ENCODE measurements at regions not wholly inside any gene's neighbourhood (a gene's known extent, or its start where the extent isn't known, plus 50 kb on each side); places are given as distances from the start of the nearest gene placed in this dataset.

DNA sequence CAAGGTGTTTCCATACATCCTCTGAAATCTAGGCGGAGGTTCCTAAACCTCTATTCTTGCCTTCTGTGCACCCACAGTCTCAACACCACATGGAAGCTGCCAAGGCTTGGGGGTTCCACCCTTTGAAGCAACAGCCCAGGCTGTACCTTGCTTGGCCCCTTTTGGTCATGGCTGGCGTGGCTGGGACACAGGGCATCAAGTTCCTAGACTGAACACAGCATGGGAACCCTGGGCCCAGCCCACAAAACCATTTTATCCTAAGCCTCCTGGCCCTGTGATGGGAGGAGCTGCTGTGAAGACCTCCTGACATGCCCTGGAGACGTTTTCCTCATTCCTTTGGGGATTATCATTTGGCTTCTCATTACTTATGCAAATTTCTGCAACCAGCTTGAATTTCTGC, 739.0 kb upstream of the NECTIN3 start:
- Histone ChIP-seq H3K36me3 (no peaks in the 10 kb centered on the region), H3K4me3 (no peak overlapping the region), H3K27me3 (no peaks in the 10 kb centered on the region), H3K27ac (no peak overlapping the region), H3K9me3 (no peaks in the 10 kb centered on the region), H3K4me1 (no peaks in the 10 kb centered on the region)
- 75 to 76% methylated on average over 3 of the region's 3 CpGs for WGBS, 2 donors
- TF ChIP-seq, protein P1, sequence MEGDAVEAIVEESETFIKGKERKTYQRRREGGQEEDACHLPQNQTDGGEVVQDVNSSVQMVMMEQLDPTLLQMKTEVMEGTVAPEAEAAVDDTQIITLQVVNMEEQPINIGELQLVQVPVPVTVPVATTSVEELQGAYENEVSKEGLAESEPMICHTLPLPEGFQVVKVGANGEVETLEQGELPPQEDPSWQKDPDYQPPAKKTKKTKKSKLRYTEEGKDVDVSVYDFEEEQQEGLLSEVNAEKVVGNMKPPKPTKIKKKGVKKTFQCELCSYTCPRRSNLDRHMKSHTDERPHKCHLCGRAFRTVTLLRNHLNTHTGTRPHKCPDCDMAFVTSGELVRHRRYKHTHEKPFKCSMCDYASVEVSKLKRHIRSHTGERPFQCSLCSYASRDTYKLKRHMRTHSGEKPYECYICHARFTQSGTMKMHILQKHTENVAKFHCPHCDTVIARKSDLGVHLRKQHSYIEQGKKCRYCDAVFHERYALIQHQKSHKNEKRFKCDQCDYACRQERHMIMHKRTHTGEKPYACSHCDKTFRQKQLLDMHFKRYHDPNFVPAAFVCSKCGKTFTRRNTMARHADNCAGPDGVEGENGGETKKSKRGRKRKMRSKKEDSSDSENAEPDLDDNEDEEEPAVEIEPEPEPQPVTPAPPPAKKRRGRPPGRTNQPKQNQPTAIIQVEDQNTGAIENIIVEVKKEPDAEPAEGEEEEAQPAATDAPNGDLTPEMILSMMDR (IDR thresholded peaks at IDR 0.05): no peak
- intact Hi-C loops (cut with DNase I): no loop called here
- DNase-seq (peak in 1 of 6 donors; percentile 29), FAIRE-seq (no peak), ATAC-seq (no peak)

DNA sequence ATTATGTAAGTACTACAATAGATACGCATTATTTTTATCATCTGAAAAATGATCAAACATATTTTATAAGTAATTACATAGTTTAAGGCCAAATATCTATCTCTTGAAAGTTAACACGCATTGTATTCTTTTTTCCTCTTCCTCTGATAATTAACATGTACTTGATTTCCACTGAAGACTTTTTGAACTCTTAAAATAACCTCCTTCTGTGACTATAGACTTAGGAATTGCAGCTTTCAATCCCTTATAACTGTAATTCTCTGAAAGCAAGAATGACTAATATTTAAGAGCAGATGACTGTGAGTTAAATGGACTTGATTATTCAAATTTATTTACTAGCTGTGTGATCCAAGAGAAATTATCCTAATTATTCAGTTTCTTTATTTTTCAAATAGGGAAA, 730.6 kb upstream of the NECTIN3 start:
- TF ChIP-seq, protein P1 (IDR thresholded peaks at IDR 0.05): no peak
- no peaks in the 10 kb centered on the region for H3K4me1 ChIP-seq
- intact Hi-C loops (cut with DNase I): no loop called here
- H3K9me3 ChIP-seq: no peaks in the 10 kb centered on the region
- no peaks in the 10 kb centered on the region for H3K27me3 ChIP-seq
- FAIRE-seq (no peak), ATAC-seq (no peak), DNase-seq (no peak)
- H3K4me3 ChIP-seq: no peak overlapping the region
- 89 to 96% methylated on average over 2 of the region's 2 CpGs for WGBS, 2 donors
- H3K36me3 ChIP-seq: no peaks in the 10 kb centered on the region
- H3K27ac ChIP-seq: no peak overlapping the region

DNA sequence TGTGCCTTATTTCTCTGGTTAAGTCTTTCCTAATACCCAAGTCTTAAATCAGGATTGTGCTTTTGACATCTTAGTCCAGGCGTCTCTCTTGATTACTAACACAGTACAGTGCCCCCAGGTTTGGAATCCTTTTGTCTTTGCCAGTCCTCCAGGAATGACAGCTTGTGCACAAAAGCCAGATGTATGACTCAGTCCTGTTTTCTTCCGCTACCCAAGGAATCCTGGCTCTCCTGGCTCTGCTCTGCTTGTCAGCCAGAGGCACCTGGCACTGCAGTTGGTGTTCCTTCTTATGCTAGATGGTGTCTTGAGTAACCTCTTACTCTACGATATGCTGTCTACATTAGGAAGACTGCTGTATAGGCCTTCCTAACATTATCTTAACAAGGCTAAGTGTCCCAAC, 728.2 kb upstream of the NECTIN3 start:
- Histone ChIP-seq H3K27ac (no peak overlapping the region), H3K4me3 (no peak overlapping the region), H3K9me3 (no peaks in the 10 kb centered on the region), H3K27me3 (no peaks in the 10 kb centered on the region), H3K4me1 (no peaks in the 10 kb centered on the region), H3K36me3 (no peaks in the 10 kb centered on the region)
- ATAC-seq: peak in 1 of 4 donors; percentile 36
- intact Hi-C loops (cut with DNase I): no loop called here
- 89 to 91% methylated on average over 3 of the region's 3 CpGs for WGBS, 2 donors
- FAIRE-seq: no peak
- TF ChIP-seq, protein P1 (IDR thresholded peaks at IDR 0.05): no peak
- DNase-seq: no peak

DNA sequence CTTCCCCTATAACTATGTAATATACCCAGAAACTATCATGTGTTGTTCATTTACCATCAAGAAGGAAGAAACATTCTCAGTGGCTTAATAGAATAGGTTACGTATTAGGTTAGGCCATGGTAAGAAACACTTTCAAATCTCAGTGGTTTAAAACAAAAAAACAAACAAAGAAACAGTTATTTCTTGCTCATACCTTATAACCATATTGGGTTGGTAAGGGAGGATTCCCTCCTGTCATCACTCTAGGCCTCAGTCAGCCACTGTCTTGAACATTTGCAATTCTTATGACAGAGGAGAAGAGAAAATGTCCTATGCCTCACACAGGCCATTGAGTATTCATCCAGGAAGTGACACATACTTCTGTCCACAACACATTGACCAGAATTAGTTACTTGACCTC, 727.7 kb upstream of the NECTIN3 start:
- no peaks in the 10 kb centered on the region for H3K4me1 ChIP-seq
- H3K4me3 ChIP-seq: no peak overlapping the region
- ATAC-seq: peak in 1 of 4 donors; percentile 24
- intact Hi-C loops (cut with DNase I): no loop called here
- FAIRE-seq: no peak
- DNase-seq: no peak
- H3K36me3 ChIP-seq: no peaks in the 10 kb centered on the region
- H3K27ac ChIP-seq: peak overlapping the region in 2 of 4 donors; percentile 14 to 46
- whole genome bisulfite sequencing, 2 donors: 96 to 100% methylated on average over 1 of the region's 1 CpG
- H3K9me3 ChIP-seq: no peaks in the 10 kb centered on the region
- H3K27me3 ChIP-seq: no peaks in the 10 kb centered on the region
- TF ChIP-seq, protein P1 (IDR thresholded peaks at IDR 0.05): no peak

DNA sequence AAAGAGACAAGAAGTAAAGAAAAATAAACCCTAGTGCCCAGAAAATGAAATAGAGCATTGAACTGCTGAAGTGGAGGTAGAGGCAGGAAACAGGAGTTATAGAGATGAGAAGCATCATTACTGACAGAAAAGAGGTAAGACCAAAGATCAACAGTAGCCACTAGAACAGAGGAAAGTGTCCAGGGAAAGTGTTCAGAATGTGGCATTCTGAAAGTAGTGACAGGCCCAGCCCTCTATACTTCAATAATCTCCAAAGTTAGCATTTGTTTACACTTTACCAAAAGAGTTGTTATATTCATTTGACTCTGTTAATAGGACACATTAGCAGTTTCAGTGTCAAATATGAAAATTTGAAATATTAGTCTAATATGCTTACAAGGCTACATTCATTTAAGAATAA, 727.1 kb upstream of the NECTIN3 start:
- Histone ChIP-seq H3K27ac (peak overlapping the region in 2 of 4 donors; percentile 14 to 46), H3K27me3 (no peaks in the 10 kb centered on the region)
- TF ChIP-seq, protein P1 (IDR thresholded peaks at IDR 0.05): no peak

More for the DNA sequence above, 727.1 kb upstream of the NECTIN3 start:
- DNase-seq (no peak), ATAC-seq (peak in 2 of 4 donors; percentile 14 to 21), FAIRE-seq (no peak)
- no peaks in the 10 kb centered on the region for H3K9me3 ChIP-seq
- no peak overlapping the region for H3K4me3 ChIP-seq
- no peaks in the 10 kb centered on the region for H3K4me1 ChIP-seq
- no peaks in the 10 kb centered on the region for H3K36me3 ChIP-seq
- intact Hi-C loops (cut with DNase I): no loop called here

Measured in pancreas (tissue), 10 donors.